HG02840 (cell line): ENCODE measurements at regions not wholly inside any gene's neighbourhood (a gene's known extent, or its start where the extent isn't known, plus 50 kb on each side); places are given as distances from the start of the nearest gene placed in this dataset.
"Not testable (repeated sequence)": the region's sequence is repeated elsewhere in the genome, so short reads cannot be mapped to it uniquely, and the experiment has no call there.

Experiments
- ATAC-seq: cut with Tn5 transposase; IDR thresholded peaks from one replicate; pipeline ENCODE4 v1.9.1; 2021; ENCODE audit warnings: mild to moderate bottlenecking, moderate library complexity, moderate number of reproducible peaks; ENCODE audit not compliant: unreplicated experiment, low FRiP score

GRCh38 chr6:16041327-16041726 lies 87.6 kb upstream of the MYLIP start:
- ATAC-seq = no peak

GRCh38 chr6:16040628-16040974 lies 88.3 kb upstream of the MYLIP start:
- ATAC-seq = no peak

DNA sequence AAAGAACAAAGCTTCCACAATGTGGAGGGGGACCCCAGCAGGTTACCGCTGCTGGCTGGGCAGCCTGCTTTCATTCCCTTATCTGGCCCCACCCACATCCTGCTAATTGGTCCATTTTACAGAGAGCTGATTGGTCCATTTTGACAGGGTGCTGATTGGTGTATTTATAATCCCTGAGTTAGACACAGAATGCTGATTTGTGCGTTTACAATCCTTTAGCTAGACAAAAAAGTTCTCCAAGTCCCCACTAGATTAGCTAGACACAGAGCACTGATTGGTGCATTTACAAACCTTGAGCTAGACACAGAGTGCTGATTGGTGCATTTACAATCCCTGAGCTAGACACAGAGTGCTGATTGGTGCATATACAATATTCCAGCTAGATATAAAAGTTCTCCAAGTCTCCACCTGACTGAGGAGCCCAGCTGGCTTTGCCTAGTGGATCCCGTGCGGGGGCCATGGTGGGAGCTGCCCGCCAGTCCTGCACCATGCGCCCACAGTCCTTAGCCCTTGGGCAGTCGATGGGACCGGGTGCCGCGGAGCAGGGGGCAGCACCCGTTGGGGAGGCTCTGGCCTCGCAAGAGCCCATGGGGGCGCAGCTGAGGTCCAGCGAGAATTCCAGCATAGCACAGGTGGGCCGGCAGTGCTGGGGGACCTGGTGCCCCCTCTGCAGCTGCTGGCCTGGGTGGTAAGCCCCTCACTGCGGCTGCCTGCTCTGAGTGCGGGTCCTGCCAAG lies 88.8 kb upstream of the MYLIP start:
- ATAC-seq = not testable (repeated sequence)

GRCh38 chr6:16038938-16039337 lies 89.9 kb upstream of the MYLIP start:
- ATAC-seq = no peak

DNA sequence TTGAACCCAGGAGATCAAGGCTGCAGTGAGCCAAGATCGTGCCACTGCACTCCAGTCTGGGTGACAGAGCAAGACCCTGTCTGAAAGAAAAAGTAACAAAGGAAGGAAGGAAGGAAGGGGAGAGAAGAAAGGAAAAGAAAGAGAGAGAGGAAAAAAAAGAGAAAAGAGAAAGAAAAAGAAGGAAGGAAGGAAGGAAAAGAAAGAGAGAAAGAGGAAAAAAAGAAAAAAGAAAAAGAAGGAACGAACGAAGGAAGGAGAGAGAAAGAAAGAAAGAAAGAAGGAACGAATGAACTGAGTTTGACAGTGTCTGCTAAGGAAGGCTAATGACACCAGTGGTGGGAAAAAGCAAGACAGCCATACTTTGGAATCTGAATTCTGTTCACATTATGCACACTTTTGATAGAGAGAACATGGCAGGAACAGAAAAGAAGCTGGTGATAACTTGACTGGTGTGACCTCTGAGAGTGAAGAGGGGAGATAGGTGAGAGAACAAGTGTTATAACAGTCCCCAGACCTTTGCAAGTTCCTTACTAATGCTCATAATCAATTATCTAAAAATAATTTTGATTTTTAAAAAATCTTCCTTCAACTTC lies 93.3 kb upstream of the MYLIP start:
- ATAC-seq = no peak

DNA sequence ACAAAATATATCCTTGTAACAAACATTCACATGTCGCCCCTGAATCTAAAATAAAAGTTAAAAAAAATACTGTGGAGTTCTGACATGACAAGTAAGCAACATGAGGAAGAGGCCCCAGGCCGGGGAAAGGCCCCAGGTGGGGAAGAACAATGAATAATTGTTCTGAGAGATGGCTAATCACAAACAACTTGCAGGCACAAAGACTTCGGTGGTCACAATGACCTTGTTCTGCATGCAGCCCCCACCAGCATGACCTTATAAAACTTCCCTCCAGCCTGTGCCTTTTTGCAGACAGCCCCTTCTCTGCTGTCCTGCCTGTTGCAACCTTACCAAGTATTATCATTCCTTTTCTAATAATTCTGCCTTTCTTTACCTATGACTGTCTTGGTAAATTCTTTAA lies 95.7 kb upstream of the MYLIP start:
- ATAC-seq = no peak

GRCh38 chr6:16031278-16031981 lies 97.5 kb upstream of the MYLIP start:
- no peak for ATAC-seq

DNA sequence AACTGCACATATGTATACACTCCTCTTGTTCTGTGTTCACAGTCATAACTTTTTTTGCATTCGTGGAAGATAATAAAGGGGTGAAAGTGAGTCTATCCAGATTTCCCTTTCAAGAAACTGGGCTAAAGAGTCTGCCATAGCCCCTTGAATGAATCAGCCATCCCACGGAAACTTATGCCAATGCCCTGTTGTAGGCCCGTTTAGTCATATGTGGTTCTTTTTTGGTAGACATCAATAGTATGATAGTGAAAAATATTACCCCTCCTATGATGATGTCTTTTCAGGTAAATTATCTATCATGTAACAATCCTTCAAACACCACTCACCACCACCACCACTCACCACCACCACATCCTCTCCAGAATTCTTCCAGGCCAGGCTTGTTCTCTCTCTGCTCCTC lies 99.9 kb upstream of the MYLIP start:
- ATAC-seq = no peak

DNA sequence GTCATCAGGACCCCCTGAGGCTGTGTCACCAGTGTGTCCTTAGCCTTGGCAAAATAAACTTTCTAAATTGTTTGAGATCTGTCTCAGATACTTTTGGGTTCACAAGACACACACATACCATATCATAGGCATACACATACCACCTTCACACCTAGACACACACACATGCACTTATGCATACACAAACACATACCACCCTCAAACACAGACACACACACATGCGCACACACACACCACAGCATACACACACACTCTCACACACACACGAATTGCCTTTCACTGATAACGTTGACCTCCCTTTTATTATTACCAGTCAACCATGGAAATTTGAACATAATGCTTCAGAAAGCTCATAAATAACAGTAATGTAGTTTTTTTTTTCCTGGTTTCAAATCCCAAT lies 108.6 kb upstream of the MYLIP start:
- ATAC-seq = no peak

GRCh38 chr6:16019462-16019861 lies 109.4 kb upstream of the MYLIP start:
- ATAC-seq = no peak

- no peak for ATAC-seq
These were observed 110.3 kb upstream of the MYLIP start for GRCh38 chr6:16018626-16019025.

DNA sequence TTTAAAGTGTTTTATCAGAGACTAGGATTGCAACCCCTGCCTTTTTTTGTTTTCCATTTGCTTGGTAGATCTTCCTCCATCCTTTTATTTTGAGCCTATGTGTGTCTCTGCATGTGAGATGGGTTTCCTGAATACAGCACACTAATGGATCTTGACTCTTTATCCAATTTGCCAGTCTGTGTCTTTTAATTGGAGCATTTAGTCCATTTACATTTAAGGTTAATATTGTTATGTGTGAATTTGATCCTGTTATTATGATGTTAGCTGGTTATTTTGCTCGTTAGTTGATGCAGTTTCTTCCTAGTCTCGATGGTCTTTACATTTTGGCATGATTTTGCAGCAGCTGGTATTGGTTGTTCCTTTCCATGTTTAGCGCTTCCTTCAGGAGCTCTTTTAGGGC lies 114.6 kb upstream of the MYLIP start:
- not testable (repeated sequence) for ATAC-seq

DNA sequence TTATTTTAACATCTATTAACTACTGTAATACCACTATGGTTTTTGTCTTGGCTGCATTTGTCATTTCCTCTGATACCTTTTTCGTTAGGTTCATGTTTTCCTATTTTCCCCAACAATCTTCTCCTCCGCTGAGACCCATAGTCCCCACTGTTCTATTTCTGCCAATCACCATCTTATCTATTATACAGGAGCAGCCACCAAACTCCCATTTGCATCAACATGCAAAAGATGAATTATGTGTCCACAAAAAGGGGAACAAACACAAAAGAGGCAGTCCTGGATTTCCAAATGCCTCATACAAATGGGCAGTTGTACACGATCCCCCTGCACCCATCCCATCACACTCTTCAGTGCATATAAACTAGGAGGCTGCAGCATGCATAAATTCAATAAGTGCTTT lies 121.7 kb upstream of the MYLIP start:
- ATAC-seq = no peak

- no peak for ATAC-seq
These were observed 122.2 kb upstream of the MYLIP start for GRCh38 chr6:16006681-16007080.

DNA sequence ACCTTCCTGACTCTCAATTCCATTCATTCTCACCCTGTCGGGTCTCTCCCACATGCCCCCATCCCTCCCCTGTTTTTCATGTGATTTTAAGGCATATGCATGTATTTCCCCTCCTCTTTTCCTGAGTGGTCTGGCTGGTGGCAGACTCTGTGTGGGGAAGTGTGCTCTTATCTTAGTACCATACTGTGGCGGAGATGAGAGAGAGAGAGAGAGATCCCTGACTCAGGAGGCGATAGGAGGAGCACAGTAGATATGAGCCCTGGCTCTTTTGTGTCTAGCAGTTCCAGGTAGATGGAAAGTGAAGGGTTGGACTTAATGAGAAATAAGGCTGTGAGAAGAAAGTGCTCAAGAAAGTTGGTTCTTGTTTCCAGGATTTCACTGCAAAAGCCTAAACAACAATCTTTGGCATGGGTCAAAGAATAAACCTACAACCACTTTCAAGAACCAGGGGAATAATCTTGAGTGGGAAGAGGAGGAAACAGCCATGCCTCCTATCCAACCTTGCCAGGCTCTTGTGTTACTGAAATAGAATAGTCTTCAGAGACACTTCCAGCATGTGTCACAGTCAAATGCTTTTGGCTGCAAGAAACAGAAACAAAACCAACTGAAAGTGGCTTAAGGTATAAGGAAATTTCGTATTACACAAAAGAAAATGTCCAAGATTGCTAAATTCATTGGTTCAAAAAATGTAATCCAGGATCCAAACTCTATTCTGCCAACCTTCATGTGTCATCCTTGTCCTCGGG lies 123.8 kb upstream of the MYLIP start:
- no peak for ATAC-seq

DNA sequence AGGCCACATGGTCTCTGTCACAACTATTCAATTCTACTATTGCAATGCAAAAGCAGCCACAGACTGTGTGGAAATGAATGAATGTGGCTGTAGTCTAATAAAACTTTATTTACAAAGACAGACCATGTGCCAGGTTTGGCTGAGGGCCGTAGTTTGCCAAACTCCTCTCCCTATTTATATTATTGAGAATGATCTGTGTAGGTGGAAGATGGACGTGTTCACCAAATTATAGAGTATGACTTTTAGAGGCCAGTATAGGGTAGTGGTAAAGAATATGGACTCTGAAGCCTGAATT lies 125.7 kb upstream of the MYLIP start:
- ATAC-seq = no peak

DNA sequence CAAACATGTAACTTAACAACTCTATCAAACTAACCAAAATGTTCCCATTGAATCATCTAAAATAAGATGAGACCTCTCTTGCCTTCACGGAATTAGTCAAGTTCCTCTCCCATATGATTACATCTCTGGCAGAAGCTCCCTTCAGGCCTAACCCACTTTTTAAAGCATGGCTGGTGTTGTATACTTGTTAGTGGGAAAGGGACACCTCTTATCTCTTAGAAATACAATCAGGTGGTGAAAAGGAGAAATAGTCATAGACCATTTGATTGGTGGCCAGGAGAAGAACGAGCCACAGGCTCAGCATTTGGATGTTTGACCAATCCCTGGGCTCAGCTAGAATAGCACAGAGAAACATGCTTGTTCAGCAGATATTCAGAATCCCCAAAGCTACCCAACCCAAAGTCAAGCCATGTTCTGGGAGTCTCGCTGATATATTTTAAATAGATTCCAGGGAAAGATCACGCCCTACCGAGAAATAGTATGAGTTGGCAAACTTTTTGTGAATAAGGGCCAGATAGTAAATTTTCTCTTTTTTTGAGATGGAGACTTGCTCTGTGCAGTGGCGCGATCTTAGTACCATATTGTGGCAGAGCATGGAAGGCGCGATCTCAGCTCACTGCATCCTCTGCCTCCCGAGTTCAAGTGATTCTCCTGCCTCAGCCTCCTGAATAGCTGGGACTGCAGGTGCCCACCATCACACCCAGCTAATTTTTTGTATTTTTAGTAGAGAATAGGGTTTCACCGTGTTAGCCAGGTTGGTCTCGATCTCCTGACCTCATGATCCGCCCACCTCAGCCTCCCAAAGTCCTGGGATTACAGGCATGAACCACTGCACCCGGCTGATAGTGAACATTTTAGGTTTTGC lies 126.3 kb upstream of the MYLIP start:
- no peak for ATAC-seq

- no peak for ATAC-seq
These were observed 127.7 kb upstream of the MYLIP start for GRCh38 chr6:16001158-16001557.

DNA sequence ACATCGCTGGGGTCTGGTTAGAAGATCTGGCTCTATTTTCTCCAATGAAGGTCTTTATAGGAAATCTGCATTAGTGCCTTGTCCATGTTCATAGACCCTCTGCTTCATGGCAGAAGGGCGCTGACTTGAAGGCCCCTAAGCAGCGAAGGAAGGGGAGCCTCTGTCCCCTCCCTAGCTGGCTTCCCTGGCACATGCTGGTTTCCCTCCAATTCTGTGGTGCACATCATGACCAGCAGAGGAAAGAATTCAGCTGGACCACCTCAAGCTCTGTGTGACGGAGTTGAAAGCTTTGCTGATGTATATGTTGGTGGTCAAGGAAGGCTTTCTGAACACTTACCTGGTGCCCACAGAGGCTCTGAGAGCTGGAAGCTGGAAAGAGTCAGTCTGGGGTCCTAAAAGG lies 129.7 kb upstream of the MYLIP start:
- ATAC-seq = no peak

DNA sequence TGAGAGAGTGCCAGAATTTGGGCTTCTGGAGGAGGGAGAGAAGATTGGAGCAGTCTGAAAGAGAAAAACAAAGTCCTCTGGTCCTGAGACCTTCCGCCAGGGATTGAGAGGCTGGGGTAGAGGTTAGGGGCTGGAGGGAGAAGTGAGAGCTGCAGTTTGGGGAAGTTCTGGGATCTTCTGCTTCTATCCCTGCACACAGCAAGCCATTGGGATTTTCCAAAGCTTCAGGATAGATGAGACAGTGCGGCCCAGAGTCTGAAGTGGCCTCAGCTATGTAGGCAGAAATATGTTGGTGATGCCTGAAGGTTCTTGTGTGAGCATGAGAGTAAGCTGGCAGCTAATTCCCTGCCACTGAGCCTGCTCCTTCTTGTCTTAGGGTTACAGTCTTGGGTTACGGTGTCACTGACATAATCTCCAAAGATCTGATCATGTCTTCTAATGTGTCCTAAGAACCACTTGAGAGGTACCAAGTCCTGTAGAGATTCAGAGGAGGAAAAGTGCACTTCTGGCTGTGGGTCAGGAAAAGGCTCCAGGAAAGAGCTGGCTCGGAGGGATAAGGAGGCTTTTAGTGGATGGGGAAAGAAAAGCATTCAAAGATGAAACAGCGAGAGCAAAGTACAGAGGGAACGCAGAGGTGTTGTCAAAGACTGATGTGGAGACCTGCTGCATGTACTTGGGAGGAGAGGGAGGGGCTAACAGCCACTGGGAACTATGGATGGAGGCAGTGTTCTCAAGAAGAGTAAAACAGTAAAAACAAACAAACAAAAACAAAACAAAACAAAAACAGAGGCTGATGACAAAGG lies 131.1 kb upstream of the MYLIP start:
- ATAC-seq = no peak
